ENCODE measurements at regions not wholly inside any gene's neighbourhood (a gene's known extent, or its start where the extent isn't known, plus 50 kb on each side); places are given as distances from the start of the nearest gene placed in this dataset.
"Not testable (repeated sequence)": the region's sequence is repeated elsewhere in the genome, so short reads cannot be mapped to it uniquely, and the experiment has no call there.

GRCh38 chr6:68186870-68187269 is 448.2 kb upstream of the ADGRB3 start:
- Histone ChIP-seq H3K36me3 (ENCODE audit: control insufficient read depth in 5 of 5, insufficient read depth in 5 of 5, low read length in 5 of 5) (no peaks in the 10 kb centered on the region), H3K4me3 (ENCODE audit: low read depth in 1 of 5, low read length in 5 of 5) (no peak overlapping the region), H3K9ac (ENCODE audit: low read length in 5 of 5) (no peak overlapping the region), H3K4me1 (ENCODE audit: control insufficient read depth in 5 of 5, insufficient read depth in 5 of 5, low read length in 5 of 5) (no peaks in the 10 kb centered on the region), H3K27me3 (ENCODE audit: control insufficient read depth in 5 of 5, insufficient read depth in 4 of 5, low read length in 5 of 5) (no peaks in the 10 kb centered on the region), H3K9me3 (ENCODE audit: control insufficient read depth in 5 of 5, low read length in 5 of 5) (no peaks in the 10 kb centered on the region), H3K27ac (ENCODE audit: low read depth, low read length) (no peak overlapping the region)

DNA sequence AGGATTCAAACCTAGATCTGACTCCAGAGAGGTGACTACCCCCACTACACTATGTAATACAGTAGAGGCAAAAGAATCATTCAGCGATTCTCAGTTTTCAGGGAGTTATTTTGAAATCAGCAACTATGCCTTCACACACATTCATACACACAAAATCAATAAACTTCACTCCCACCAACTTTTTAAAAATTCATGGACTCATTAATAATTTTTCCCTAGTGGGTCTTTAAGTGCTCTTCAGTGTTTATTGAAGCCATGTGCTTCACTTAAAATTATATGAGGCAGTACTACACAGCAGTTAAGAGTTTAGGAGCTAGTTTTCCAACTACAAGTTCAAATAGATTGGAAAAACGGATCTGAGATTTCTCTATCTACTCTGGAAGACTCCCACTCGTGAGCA is 452.7 kb upstream of the ADGRB3 start:
- no peak overlapping the region for H3K4me3 ChIP-seq (ENCODE audit: low read depth in 1 of 5, low read length in 5 of 5)
- H3K9me3 ChIP-seq (ENCODE audit: control insufficient read depth in 5 of 5, low read length in 5 of 5), result peaks cover 0 to 2% (median 0%) of the 10 kb centered on the region in 5 donors
- H3K27me3 ChIP-seq (ENCODE audit: control insufficient read depth in 5 of 5, insufficient read depth in 4 of 5, low read length in 5 of 5), result no peaks in the 10 kb centered on the region
- no peaks in the 10 kb centered on the region for H3K4me1 ChIP-seq (ENCODE audit: control insufficient read depth in 5 of 5, insufficient read depth in 5 of 5, low read length in 5 of 5)
- no peaks in the 10 kb centered on the region for H3K36me3 ChIP-seq (ENCODE audit: control insufficient read depth in 5 of 5, insufficient read depth in 5 of 5, low read length in 5 of 5)
- H3K9ac ChIP-seq (ENCODE audit: low read length in 5 of 5), result no peak overlapping the region
- H3K27ac ChIP-seq (ENCODE audit: low read depth, low read length), result no peak overlapping the region

GRCh38 chr6:68181027-68181426 is 454.1 kb upstream of the ADGRB3 start:
- not testable (repeated sequence) for H3K27me3 ChIP-seq (ENCODE audit: control insufficient read depth in 5 of 5, insufficient read depth in 4 of 5, low read length in 5 of 5); H3K4me1 ChIP-seq (ENCODE audit: control insufficient read depth in 5 of 5, insufficient read depth in 5 of 5, low read length in 5 of 5); H3K9me3 ChIP-seq (ENCODE audit: control insufficient read depth in 5 of 5, low read length in 5 of 5); H3K9ac ChIP-seq (ENCODE audit: low read length in 5 of 5); H3K4me3 ChIP-seq (ENCODE audit: low read depth in 1 of 5, low read length in 5 of 5); H3K36me3 ChIP-seq (ENCODE audit: control insufficient read depth in 5 of 5, insufficient read depth in 5 of 5, low read length in 5 of 5); H3K27ac ChIP-seq (ENCODE audit: low read depth, low read length)

DNA sequence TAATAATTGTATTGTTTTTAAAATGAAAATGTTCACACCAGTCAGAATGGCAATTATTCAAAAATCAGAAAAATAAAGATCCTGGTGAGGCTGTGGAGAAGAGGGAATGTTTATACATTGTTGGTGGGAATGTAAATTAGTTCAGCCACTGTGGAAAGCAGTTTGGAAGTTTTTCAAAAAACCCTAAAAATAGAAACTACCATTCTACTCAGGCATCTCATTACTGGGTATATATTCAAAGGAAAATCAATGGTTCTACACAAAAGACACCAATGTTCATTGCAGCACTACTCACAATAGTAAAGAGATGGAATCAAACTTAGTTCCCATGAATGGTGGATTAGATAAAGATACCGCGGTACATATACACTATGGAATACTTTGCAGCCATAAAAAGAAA is 461.5 kb upstream of the ADGRB3 start:
- H3K4me3 ChIP-seq (ENCODE audit: low read depth in 1 of 5, low read length in 5 of 5), result no peak overlapping the region
- H3K9me3 ChIP-seq (ENCODE audit: control insufficient read depth in 5 of 5, low read length in 5 of 5), result peaks cover 0 to 2% (median 0%) of the 10 kb centered on the region in 5 donors
- no peaks in the 10 kb centered on the region for H3K27me3 ChIP-seq (ENCODE audit: control insufficient read depth in 5 of 5, insufficient read depth in 4 of 5, low read length in 5 of 5)
- H3K36me3 ChIP-seq (ENCODE audit: control insufficient read depth in 5 of 5, insufficient read depth in 5 of 5, low read length in 5 of 5), result no peaks in the 10 kb centered on the region
- H3K9ac ChIP-seq (ENCODE audit: low read length in 5 of 5), result no peak overlapping the region
- H3K4me1 ChIP-seq (ENCODE audit: control insufficient read depth in 5 of 5, insufficient read depth in 5 of 5, low read length in 5 of 5), result no peaks in the 10 kb centered on the region
- no peak overlapping the region for H3K27ac ChIP-seq (ENCODE audit: low read depth, low read length)

- Histone ChIP-seq H3K27me3 (ENCODE audit: control insufficient read depth in 5 of 5, insufficient read depth in 4 of 5, low read length in 5 of 5) (no peaks in the 10 kb centered on the region), H3K9me3 (ENCODE audit: control insufficient read depth in 5 of 5, low read length in 5 of 5) (no peaks in the 10 kb centered on the region), H3K27ac (ENCODE audit: low read depth, low read length) (no peak overlapping the region), H3K4me1 (ENCODE audit: control insufficient read depth in 5 of 5, insufficient read depth in 5 of 5, low read length in 5 of 5) (no peaks in the 10 kb centered on the region), H3K9ac (ENCODE audit: low read length in 5 of 5) (no peak overlapping the region), H3K36me3 (ENCODE audit: control insufficient read depth in 5 of 5, insufficient read depth in 5 of 5, low read length in 5 of 5) (no peaks in the 10 kb centered on the region), H3K4me3 (ENCODE audit: low read depth in 1 of 5, low read length in 5 of 5) (no peak overlapping the region)
Observed at GRCh38 chr6:68169922-68170321, 465.2 kb upstream of the ADGRB3 start.

DNA sequence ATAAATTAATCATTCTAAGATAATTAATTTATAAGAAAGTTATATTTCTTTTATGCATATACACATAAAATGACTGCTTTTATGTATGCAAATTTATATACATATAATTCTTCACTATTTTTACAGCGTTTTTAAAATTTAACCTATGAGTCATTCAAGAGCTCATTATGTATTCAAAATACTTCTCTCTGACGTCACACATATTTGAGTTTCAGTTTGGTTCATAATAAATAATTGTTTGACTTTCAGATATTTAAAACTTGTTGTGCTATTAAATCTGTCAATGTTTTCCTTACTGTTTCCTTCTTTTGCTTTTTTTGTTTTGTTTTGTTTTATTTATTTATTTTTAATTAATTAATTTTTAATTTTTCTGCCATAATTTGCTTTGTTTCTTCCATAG is 467.5 kb upstream of the ADGRB3 start:
- H3K9me3 ChIP-seq (ENCODE audit: control insufficient read depth in 5 of 5, low read length in 5 of 5), result no peaks in the 10 kb centered on the region

GRCh38 chr6:68160812-68161211 is 474.3 kb upstream of the ADGRB3 start:
- not testable (repeated sequence) for H3K9ac ChIP-seq (ENCODE audit: low read length in 5 of 5); H3K27ac ChIP-seq (ENCODE audit: low read depth, low read length); H3K4me1 ChIP-seq (ENCODE audit: control insufficient read depth in 5 of 5, insufficient read depth in 5 of 5, low read length in 5 of 5); H3K4me3 ChIP-seq (ENCODE audit: low read depth in 1 of 5, low read length in 5 of 5); H3K27me3 ChIP-seq (ENCODE audit: control insufficient read depth in 5 of 5, insufficient read depth in 4 of 5, low read length in 5 of 5); H3K9me3 ChIP-seq (ENCODE audit: control insufficient read depth in 5 of 5, low read length in 5 of 5); H3K36me3 ChIP-seq (ENCODE audit: control insufficient read depth in 5 of 5, insufficient read depth in 5 of 5, low read length in 5 of 5)

More for the DNA sequence above, 467.5 kb upstream of the ADGRB3 start:
- no peaks in the 10 kb centered on the region for H3K27me3 ChIP-seq (ENCODE audit: control insufficient read depth in 5 of 5, insufficient read depth in 4 of 5, low read length in 5 of 5)
- H3K9ac ChIP-seq (ENCODE audit: low read length in 5 of 5), result no peak overlapping the region
- no peaks in the 10 kb centered on the region for H3K36me3 ChIP-seq (ENCODE audit: control insufficient read depth in 5 of 5, insufficient read depth in 5 of 5, low read length in 5 of 5)
- H3K27ac ChIP-seq (ENCODE audit: low read depth, low read length), result no peak overlapping the region
- H3K4me3 ChIP-seq (ENCODE audit: low read depth in 1 of 5, low read length in 5 of 5), result no peak overlapping the region
- H3K4me1 ChIP-seq (ENCODE audit: control insufficient read depth in 5 of 5, insufficient read depth in 5 of 5, low read length in 5 of 5), result no peaks in the 10 kb centered on the region

DNA sequence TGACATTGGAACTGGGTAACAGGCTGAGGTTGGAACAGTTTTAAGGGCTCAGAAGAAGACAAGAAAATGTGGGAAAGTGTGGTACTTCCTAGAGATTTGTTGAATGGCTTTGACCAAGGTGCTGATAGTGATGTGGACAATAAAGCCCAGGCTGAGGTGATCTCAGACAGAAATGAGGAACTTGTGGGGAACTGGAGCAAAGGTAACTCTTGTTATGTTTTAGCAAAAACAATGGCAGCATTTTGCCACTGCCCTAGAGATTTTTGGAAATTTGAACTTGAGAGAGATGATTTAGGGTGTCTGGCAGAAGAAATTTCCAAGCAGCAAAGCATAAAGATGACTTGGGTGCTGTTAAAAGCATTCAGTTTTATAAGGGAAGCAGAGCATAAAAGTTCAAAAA is 474.7 kb upstream of the ADGRB3 start:
- Histone ChIP-seq H3K4me1 (ENCODE audit: control insufficient read depth in 5 of 5, insufficient read depth in 5 of 5, low read length in 5 of 5) (no peaks in the 10 kb centered on the region), H3K9me3 (ENCODE audit: control insufficient read depth in 5 of 5, low read length in 5 of 5) (peaks cover 0 to 9% (median 9%) of the 10 kb centered on the region in 5 donors), H3K36me3 (ENCODE audit: control insufficient read depth in 5 of 5, insufficient read depth in 5 of 5, low read length in 5 of 5) (no peaks in the 10 kb centered on the region), H3K27ac (ENCODE audit: low read depth, low read length) (no peak overlapping the region), H3K27me3 (ENCODE audit: control insufficient read depth in 5 of 5, insufficient read depth in 4 of 5, low read length in 5 of 5) (no peaks in the 10 kb centered on the region), H3K4me3 (ENCODE audit: low read depth in 1 of 5, low read length in 5 of 5) (no peak overlapping the region), H3K9ac (ENCODE audit: low read length in 5 of 5) (no peak overlapping the region)

DNA sequence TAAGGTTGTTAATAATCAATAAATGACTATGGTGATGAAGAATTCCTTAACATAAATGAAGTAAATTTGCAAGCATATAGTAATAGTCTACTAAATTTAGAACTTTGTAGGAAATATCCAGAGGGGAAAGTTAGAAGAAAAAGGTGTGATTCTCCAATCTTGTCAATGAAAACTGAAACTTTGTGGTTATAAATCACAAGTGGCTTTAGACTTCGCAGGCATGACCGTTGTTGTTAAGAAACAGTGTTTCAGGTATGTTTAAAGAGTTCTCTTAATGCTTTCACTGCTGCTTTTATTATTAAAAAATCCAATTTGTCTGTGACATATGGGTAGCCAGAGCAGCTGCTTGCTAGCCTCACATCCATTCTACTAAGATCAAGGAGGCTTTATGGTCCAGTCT is 475.6 kb upstream of the ADGRB3 start:
- no peaks in the 10 kb centered on the region for H3K27me3 ChIP-seq (ENCODE audit: control insufficient read depth in 5 of 5, insufficient read depth in 4 of 5, low read length in 5 of 5)
- H3K9ac ChIP-seq (ENCODE audit: low read length in 5 of 5), result no peak overlapping the region
- H3K9me3 ChIP-seq (ENCODE audit: control insufficient read depth in 5 of 5, low read length in 5 of 5), result peaks cover 0 to 9% (median 9%) of the 10 kb centered on the region in 5 donors
- no peak overlapping the region for H3K4me3 ChIP-seq (ENCODE audit: low read depth in 1 of 5, low read length in 5 of 5)
- no peaks in the 10 kb centered on the region for H3K4me1 ChIP-seq (ENCODE audit: control insufficient read depth in 5 of 5, insufficient read depth in 5 of 5, low read length in 5 of 5)
- no peaks in the 10 kb centered on the region for H3K36me3 ChIP-seq (ENCODE audit: control insufficient read depth in 5 of 5, insufficient read depth in 5 of 5, low read length in 5 of 5)
- H3K27ac ChIP-seq (ENCODE audit: low read depth, low read length), result no peak overlapping the region

GRCh38 chr6:68158256-68158655 is 476.8 kb upstream of the ADGRB3 start:
- Histone ChIP-seq H3K9ac (ENCODE audit: low read length in 5 of 5) (no peak overlapping the region), H3K27ac (ENCODE audit: low read depth, low read length) (no peak overlapping the region), H3K4me1 (ENCODE audit: control insufficient read depth in 5 of 5, insufficient read depth in 5 of 5, low read length in 5 of 5) (no peaks in the 10 kb centered on the region), H3K4me3 (ENCODE audit: low read depth in 1 of 5, low read length in 5 of 5) (no peak overlapping the region), H3K27me3 (ENCODE audit: control insufficient read depth in 5 of 5, insufficient read depth in 4 of 5, low read length in 5 of 5) (no peaks in the 10 kb centered on the region), H3K9me3 (ENCODE audit: control insufficient read depth in 5 of 5, low read length in 5 of 5) (peaks cover 0 to 9% (median 9%) of the 10 kb centered on the region in 5 donors), H3K36me3 (ENCODE audit: control insufficient read depth in 5 of 5, insufficient read depth in 5 of 5, low read length in 5 of 5) (no peaks in the 10 kb centered on the region)

DNA sequence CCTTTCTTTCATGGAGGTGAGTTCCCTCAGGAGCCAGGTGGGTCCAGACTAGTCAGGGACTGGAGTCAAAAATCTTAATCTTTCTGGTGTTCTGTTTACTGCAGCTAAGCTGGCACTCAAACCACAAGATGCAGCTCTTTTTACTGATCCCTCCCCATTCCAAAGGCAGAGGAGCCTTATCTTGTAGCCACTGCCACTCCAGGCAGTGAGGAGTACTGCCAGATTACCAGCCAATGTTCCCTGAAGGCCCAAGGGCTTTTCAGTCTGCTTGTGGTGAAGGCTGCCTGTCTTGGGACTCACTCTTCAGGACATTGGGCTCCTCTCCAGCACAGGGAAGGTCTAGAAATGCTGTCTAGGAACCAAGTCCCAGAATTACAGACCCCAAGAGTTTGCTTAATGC is 490.4 kb upstream of the ADGRB3 start:
- Histone ChIP-seq H3K4me3 (ENCODE audit: low read depth in 1 of 5, low read length in 5 of 5) (no peak overlapping the region), H3K27ac (ENCODE audit: low read depth, low read length) (no peak overlapping the region), H3K9me3 (ENCODE audit: control insufficient read depth in 5 of 5, low read length in 5 of 5) (peaks cover 0 to 8% (median 5%) of the 10 kb centered on the region in 5 donors), H3K9ac (ENCODE audit: low read length in 5 of 5) (no peak overlapping the region), H3K27me3 (ENCODE audit: control insufficient read depth in 5 of 5, insufficient read depth in 4 of 5, low read length in 5 of 5) (no peaks in the 10 kb centered on the region), H3K4me1 (ENCODE audit: control insufficient read depth in 5 of 5, insufficient read depth in 5 of 5, low read length in 5 of 5) (no peaks in the 10 kb centered on the region), H3K36me3 (ENCODE audit: control insufficient read depth in 5 of 5, insufficient read depth in 5 of 5, low read length in 5 of 5) (no peaks in the 10 kb centered on the region)

All from subcutaneous abdominal adipose tissue (tissue), 5 donors.